GM10248 (cell line): ENCODE measurements at regions not wholly inside any gene's neighbourhood (a gene's known extent, or its start where the extent isn't known, plus 50 kb on each side); places are given as distances from the start of the nearest gene placed in this dataset.

Experiments used
- CTCF ChIA-PET: fragments of 300-600 bp; sonication (Branson Sonifier 250); formaldehyde crosslinking; extraction: SDS; loops from one replicate; lab custom pipeline; 2021; ENCODE audit warnings: antibody characterized with exemption; lab: Yijun Ruan, JAX
- POLR2A ChIA-PET: fragments of 350-650 bp; sonication (Branson Sonifier 250); formaldehyde crosslinking; extraction: SDS; loops from one replicate; lab custom pipeline; 2020; ENCODE audit warnings: antibody characterized with exemption; lab: Yijun Ruan, JAX
- DNase-seq: peaks from one replicate; pipeline ENCODE4 v3.0.0; 2012; ENCODE audit errors: extremely low spot score
- TF ChIP-seq, protein P1 (sequence below): IDR thresholded peaks from 2 replicates; pipeline ENCODE4 v1.5.1; 2012; ENCODE audit warnings: mild to moderate bottlenecking, low read depth; ENCODE audit errors: extremely low read depth, missing control alignments, control extremely low read depth

DNA sequence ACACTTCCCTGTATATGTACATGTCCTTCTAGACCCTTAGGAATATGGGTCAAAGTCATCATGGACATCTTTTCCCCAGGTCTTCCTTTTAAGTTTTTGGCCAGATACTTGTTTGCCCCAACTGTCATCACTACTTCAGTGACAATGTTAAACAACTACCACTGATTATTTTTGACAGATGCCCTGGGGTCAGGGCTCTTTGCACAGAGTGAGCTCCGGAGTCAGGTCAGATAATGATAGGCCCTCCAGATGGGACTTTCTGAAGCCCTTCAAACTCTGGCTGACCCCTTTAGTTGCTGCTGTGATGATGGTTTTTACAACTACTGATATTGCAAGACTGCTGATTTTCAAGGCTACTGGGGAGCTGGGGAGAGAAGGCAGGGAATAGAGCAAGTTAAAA, 449.4 kb upstream of the HS6ST1 start:
- ChIA-PET CTCF (no interaction called here), POLR2A (no interaction called here)
- TF ChIP-seq, protein P1, sequence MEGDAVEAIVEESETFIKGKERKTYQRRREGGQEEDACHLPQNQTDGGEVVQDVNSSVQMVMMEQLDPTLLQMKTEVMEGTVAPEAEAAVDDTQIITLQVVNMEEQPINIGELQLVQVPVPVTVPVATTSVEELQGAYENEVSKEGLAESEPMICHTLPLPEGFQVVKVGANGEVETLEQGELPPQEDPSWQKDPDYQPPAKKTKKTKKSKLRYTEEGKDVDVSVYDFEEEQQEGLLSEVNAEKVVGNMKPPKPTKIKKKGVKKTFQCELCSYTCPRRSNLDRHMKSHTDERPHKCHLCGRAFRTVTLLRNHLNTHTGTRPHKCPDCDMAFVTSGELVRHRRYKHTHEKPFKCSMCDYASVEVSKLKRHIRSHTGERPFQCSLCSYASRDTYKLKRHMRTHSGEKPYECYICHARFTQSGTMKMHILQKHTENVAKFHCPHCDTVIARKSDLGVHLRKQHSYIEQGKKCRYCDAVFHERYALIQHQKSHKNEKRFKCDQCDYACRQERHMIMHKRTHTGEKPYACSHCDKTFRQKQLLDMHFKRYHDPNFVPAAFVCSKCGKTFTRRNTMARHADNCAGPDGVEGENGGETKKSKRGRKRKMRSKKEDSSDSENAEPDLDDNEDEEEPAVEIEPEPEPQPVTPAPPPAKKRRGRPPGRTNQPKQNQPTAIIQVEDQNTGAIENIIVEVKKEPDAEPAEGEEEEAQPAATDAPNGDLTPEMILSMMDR = no peak
- DNase-seq = no peak

DNA sequence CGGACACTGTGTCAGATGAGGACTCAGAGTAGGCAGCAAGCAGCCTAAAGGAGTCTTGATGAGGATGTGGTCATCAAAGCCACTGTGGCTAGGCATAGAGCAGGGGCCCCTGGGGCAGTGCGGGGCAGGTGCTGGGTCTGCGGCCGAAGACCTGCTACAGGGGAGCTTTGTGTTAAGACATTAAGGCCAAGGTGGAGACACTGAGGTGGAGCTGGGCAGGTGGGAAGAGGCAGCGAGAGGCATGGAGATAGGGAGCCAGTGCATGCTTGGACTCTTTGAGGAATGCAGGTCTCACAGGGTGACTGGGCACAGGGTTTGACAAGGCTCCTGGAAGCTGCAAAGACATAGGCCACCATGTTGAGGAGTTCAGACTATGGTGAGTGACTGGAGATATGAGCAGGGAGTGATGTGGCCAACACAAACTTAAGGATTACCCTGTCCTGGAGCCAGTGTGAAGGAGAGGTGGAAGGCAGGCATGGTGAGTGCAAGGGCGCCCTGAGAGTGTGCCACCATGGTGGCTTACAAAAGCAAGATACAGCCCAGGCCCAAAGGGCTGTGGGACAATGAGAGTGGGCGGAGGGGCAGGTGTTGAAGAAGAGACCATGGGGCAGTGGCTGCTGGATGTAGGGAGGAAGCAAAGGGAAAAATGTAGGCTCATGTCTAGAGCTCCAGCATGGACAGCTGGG, 450.9 kb upstream of the HS6ST1 start:
- POLR2A ChIA-PET = no interaction called here
- CTCF ChIA-PET = interaction anchor here (1.5 kb wide), 1 partner anchor 33 kb away, joined by 3 read pairs; no protein-coding TSS in a partner anchor
- DNase-seq = no peak
- TF ChIP-seq, protein P1 = no peak

DNA sequence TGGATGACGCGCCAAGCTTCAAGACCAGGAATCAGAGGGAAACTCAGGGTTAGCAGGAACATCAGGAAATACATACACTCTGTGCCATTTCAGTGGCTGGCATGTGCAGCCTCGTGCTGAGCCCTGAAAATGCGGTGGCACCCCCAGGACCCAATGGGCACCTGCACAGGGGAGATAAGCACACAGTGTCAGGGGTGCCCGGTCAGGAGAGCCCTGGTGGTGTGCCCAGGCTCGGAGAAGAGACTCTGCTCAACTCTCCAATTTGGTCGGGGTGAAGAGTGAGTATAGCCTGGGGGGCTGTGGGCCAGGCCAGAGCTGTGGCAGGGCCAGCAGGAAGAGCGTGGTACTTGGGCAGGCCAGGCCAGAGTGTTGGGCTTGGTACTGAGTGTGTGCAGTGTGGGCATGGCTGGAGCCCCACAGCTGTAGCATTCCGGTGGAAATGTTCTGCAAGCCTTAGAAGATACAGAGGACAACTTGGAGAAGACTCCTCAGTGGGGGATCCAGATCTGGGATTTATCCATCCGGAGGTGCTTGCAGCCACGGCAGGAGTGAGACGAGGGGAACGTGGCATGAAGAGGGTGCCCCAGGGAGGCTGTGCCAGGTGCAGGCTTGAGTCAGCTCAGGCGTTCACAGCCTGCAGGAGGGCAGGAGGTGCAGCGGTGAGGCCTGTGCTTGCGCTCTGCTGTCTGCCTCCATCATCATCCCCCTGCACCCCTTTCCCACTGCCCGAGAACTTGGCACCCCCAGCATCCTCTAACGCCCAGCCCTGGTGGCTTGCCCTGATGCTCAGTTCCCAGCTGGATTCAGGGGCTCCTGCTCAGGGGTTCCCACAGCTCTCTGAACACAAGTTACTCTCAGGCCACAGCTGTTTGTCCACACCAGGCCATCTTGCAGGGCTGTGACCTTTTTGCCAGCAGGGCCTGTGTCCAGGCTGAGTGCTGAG, 451.7 kb upstream of the HS6ST1 start:
- ChIA-PET CTCF (interaction anchor here (0.9 to 1.5 kb wide), 2 partner anchors 8 to 34 kb away, joined by 3 read pairs; no protein-coding TSS in a partner anchor), POLR2A (no interaction called here)
- no peak for DNase-seq
- TF ChIP-seq, protein P1 = no peak

DNA sequence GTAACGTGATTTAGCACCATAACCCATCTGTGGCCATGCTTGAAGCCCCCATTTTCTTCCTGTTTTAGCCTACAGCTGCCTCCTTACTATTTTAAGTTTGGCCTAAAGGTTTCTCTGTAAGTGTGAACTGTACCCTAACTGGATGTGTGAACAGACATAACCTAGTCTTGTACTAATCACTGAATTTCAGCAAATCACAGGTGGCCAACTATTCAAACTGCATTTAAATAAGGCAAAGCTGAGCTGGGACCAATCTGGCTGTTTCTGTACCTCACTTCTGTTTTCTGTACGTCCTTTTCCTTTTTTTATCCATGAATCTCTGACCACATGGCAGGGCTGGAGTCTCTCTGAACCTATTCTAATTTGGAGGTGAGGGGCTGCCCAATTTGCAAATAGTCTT, 452.7 kb upstream of the HS6ST1 start:
- TF ChIP-seq, protein P1 = no peak
- no peak for DNase-seq
- ChIA-PET CTCF (interaction anchor here (0.9 to 1.2 kb wide), 2 partner anchors 9 to 12 kb away, joined by 3 read pairs; no protein-coding TSS in a partner anchor), POLR2A (no interaction called here)

DNA sequence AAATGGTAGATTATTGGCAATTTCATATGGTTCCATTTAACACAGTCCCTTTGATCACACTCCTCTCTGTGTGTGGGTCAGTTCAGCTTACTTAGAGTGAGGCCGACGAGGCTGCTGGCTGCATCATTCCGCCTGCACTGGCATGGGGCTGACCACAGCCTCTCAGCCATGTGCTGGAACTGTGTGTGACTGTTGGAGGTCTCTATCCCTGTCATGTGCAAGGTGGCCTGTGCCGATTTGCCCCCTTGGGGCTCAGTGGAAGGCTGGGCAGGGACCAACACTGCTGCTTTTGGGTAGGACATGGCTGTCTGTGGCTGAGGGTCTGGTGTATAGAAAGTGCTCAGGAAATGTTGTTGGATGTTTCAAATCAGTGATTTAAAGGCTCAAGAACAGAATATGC, 454.0 kb upstream of the HS6ST1 start:
- TF ChIP-seq, protein P1 = no peak
- DNase-seq = no peak
- CTCF ChIA-PET = interaction anchor here (1.1 kb wide), 1 partner anchor 18 kb away, joined by 3 read pairs; no protein-coding TSS in a partner anchor
- POLR2A ChIA-PET = no interaction called here

DNA sequence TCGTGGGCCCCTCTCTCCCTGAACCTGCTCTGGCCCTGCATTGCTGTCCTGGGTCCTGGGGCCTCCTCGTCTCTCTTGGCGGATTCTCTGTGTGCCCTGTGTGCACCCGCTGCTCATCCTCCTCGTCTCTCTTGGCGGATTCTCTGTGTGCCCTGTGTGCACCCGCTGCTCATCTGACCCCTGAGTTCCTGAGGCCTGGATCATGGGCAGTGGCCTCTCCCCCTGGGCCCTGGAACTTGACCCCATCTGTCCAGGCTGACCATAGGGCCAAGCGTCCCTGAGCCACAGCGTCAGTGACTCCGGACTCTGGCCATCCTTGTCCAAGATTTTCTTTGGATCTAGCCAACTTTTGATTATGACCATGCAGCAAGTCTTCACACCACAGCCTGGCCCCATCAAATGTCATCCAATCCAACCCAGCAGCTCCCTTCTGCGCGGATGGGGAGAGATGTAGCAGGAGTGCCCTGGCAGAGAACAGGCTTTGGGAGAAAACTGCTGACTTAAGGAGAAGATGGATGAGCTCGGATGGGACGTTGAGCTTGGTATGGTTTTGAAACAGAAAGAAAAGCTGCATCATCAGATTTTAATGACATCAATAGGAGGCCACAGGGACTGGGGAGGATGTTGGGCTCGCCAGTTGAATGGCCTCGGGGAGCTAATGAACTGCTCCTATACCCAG, 455.1 kb upstream of the HS6ST1 start:
- TF ChIP-seq, protein P1 = no peak
- ChIA-PET CTCF (no interaction called here), POLR2A (no interaction called here)
- no peak for DNase-seq
